ENCODE measurements at regions not wholly inside any gene's neighbourhood (a gene's known extent, or its start where the extent isn't known, plus 50 kb on each side); places are given as distances from the start of the nearest gene placed in this dataset.
"Not testable (repeated sequence)": the region's sequence is repeated elsewhere in the genome, so short reads cannot be mapped to it uniquely, and the experiment has no call there.

DNA sequence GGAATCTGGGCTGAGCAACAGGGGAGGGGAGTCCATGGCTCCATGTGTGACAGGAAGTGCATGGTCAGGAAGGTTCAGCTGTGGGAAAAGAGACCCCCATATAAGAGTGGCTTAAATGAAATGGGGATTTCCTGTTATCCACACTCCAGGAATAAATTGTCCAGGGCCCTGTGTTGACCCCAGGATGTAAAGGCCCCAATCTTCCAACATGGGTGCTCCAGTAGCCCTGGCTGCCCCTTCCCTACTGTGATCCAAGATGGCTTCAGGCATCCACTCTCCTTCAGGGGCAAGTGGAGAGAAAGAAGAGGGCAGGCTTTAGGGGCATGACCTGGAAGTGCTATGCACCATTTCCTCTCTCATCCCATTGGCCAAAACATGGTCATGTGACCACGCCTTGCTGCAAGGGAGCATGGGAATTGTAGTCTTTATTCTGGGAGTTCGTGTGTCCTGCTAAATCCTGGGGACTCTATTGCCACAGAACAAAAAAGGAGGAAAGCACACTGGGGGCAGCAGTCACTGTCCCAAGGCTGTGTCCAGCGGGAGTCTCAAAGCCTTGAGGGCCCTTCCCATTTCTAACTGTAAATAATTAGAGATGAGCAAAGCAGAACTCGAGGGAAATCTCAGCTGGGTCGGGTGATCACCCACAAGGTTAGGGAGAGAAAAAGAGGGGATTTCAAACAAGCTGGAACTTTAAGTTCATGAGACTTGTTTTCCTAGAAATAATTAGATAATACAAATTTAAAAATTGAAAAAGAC, 289.2 kb downstream of the ADGRD1 start:
- FAIRE-seq = no peak
- TF ChIP-seq POLR2A (IDR thresholded peaks at IDR 0.05; ENCODE audit: low read depth, low read length) (no peak), TAF1 (IDR thresholded peaks at IDR 0.05; ENCODE audit: borderline replicate concordance, low read depth, low read length) (no peak), POLR2AphosphoS5 (IDR thresholded peaks at IDR 0.05; ENCODE audit: low read depth, low read length) (no peak)
- DNase-seq (ENCODE audit: insufficient read length) = no peak

DNA sequence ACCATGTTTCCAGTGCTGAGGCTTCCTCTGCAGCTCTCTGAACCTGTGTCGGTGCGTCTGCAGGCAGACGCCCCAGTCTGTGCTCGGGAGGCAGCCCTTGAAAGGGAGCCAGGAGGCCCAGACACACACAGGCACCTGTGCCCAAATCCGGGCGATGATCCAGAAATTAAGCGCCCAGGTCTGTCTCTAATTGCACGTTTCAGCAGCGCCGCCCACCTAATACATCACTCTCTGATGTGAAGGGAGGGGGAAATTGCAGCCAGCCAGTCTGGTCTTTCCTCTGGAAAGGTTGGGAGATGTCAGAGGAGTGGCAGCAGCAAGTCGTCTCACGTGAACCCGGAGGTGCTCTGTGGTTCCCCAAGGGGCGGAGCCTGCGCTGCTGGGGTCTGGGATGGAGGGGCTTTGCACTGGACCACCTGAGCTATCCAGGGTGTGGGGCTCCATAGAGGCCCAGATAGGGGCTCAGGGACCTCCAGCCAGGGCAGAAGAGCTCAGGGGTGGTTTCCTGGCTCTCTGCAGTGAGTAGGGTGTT, 290.5 kb downstream of the ADGRD1 start:
- not testable (repeated sequence) for FAIRE-seq; DNase-seq (ENCODE audit: insufficient read length)

GRCh38 chr12:131245161-131245560, 291.5 kb downstream of the ADGRD1 start:
- not testable (repeated sequence) for FAIRE-seq; DNase-seq (ENCODE audit: insufficient read length)

GRCh38 chr12:131245564-131246355, 292.1 kb downstream of the ADGRD1 start:
- DNase-seq (ENCODE audit: insufficient read length) = no peak
- FAIRE-seq = no peak
- TF ChIP-seq TAF1 (IDR thresholded peaks at IDR 0.05; ENCODE audit: borderline replicate concordance, low read depth, low read length) (no peak), POLR2A (IDR thresholded peaks at IDR 0.05; ENCODE audit: low read depth, low read length) (no peak), POLR2AphosphoS5 (IDR thresholded peaks at IDR 0.05; ENCODE audit: low read depth, low read length) (no peak)

DNA sequence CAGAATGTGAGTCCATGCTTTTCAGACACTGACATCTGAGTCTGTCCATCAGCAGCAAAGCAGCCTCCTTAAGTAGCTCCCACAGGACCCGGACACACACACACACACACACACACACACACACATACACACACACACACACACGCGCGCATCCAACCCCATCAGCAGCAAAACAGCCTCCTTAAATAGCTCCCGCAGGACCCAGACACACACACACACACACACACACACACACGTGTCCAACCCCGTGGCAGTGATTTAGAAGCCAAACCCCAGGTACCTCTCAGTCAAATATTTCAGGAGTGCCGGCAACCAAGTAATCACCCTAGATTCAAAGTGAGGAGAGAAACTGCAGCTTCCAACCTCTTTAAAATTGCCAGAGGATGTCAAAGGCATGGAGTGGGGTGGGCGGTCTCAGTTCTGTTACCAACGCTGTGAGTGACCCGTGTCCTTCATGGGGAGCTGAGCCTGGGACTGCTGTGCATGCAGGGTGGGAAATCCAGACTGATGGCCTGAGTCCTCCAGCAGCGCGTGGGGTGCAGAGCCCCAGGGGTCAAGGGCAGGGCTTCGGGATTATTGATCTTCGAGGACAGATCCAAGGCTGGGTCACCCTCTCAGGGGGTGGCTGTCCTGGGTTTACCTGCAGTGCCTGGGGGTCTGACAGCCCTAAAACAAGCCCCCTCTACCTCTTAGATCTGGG, 293.5 kb downstream of the ADGRD1 start:
- DNase-seq (ENCODE audit: insufficient read length); FAIRE-seq: not testable (repeated sequence)

- not testable (repeated sequence) for DNase-seq (ENCODE audit: insufficient read length); FAIRE-seq
Measured at GRCh38 chr12:131247875-131248274, 294.2 kb downstream of the ADGRD1 start.

GRCh38 chr12:131249246-131250027, 295.7 kb downstream of the ADGRD1 start:
- no peak for TF ChIP-seq POLR2A (IDR thresholded peaks at IDR 0.05; ENCODE audit: low read depth, low read length)
- TF ChIP-seq TAF1 (IDR thresholded peaks at IDR 0.05; ENCODE audit: borderline replicate concordance, low read depth, low read length) = no peak
- no peak for FAIRE-seq
- DNase-seq (ENCODE audit: insufficient read length) = no peak

- TF ChIP-seq TAF1 (IDR thresholded peaks at IDR 0.05; ENCODE audit: borderline replicate concordance, low read depth, low read length) (no peak), POLR2AphosphoS5 (IDR thresholded peaks at IDR 0.05; ENCODE audit: low read depth, low read length) (no peak), POLR2A (IDR thresholded peaks at IDR 0.05; ENCODE audit: low read depth, low read length) (no peak)
- DNase-seq (ENCODE audit: insufficient read length) = no peak
- no peak for FAIRE-seq
Measured at GRCh38 chr12:131250028-131250950, 296.6 kb downstream of the ADGRD1 start.

- FAIRE-seq (no peak), DNase-seq (ENCODE audit: insufficient read length) (no peak)
- no peak for TF ChIP-seq POLR2A (IDR thresholded peaks at IDR 0.05; ENCODE audit: low read depth, low read length)
- TF ChIP-seq TAF1 (IDR thresholded peaks at IDR 0.05; ENCODE audit: borderline replicate concordance, low read depth, low read length) = no peak
- no peak for TF ChIP-seq POLR2AphosphoS5 (IDR thresholded peaks at IDR 0.05; ENCODE audit: low read depth, low read length)
Measured at GRCh38 chr12:131250951-131251315, 297.2 kb downstream of the ADGRD1 start.

- TF ChIP-seq POLR2A (IDR thresholded peaks at IDR 0.05; ENCODE audit: low read depth, low read length) (no peak), POLR2AphosphoS5 (IDR thresholded peaks at IDR 0.05; ENCODE audit: low read depth, low read length) (no peak), TAF1 (IDR thresholded peaks at IDR 0.05; ENCODE audit: borderline replicate concordance, low read depth, low read length) (no peak)
- FAIRE-seq (no peak), DNase-seq (ENCODE audit: insufficient read length) (no peak)
Measured at GRCh38 chr12:131251336-131252101, 297.8 kb downstream of the ADGRD1 start.

Data from GM12892 (cell line).